Ramos (cell line): ENCODE measurements at regions not wholly inside any gene's neighbourhood (a gene's known extent, or its start where the extent isn't known, plus 50 kb on each side); places are given as distances from the start of the nearest gene placed in this dataset.

ENCODE experiments used
- in situ Hi-C: fragments of 300-500 bp; cut with MboI; formaldehyde crosslinking; loops from one replicate; pipeline ENCODE4 v1.14.3; 2022; ENCODE audit warnings: low sequenced_read_pairs; ENCODE audit not compliant: unreplicated experiment

DNA sequence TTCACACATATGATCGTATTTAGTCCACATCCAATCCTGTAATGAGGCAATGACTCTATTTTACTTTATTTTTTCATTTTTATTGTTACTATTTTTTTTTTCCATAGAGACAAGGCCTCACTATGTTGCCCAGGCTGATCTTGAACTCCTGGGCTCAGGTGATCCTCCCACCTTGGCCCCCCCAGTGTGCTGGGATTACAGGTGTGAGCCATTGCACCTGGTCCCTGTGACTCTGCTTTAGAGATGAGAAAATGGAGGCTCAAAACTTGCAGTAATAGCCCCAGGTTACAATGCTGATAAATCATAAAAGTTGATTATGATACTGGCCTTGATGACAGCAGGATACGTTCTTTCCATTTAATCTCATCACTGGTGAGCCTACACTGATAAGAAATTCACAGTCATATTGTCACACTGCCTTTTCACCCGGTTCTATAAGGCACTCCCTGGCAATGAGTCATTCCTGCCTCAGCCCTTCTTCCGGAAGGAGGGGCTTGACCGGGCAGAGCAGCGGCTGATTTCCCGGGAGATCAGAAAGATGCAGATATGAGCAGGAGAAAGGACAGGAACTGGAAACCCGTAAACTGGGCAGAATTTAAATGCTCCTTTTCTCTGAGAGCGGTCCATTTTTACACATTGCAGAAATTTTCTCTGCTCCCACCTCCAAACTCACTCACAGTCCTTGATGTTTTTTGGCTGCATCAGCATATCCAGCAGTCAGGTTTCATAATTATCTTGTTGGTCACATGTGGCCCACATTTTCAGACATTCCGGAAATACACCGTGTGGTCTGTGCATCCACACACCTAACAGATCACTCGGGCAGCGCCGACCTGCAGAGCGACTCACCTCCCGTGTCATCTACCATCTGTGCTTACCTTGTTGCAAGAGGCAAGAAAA, 616.4 kb downstream of the EFNB2 start:
- in situ Hi-C loops: no loop called here

DNA sequence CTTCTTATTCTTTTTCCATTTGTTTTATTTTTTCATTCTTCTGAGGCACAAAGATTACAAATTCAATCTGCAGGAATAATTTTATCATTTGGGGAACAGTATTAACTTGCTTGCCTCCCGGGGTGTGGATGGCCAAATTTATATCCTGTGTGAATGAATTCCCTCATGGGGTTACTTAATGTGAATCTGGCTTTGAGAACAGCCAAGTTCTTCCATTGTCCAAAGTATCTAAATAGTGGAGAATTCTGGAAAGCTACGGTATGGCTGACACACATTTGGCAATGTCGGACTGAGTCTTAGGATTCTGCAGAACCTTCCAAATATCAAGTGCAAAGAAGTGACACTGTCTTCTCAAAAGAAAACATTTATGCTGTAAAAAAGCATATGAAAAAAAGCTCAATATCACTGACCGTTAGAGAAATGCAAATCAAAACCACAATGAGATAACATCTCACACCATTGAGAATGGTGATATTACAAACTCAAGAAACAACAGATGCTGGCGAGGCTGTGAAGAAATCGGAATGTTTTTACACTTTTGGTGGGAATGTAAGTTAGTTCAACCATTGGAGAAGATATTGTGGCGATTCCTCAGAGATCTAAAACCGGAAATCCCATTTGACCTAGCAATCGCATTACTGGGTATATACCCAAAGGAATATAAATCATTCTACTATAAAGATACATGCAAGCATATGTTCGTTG, 620.2 kb downstream of the EFNB2 start:
- in situ Hi-C loops: no loop called here

DNA sequence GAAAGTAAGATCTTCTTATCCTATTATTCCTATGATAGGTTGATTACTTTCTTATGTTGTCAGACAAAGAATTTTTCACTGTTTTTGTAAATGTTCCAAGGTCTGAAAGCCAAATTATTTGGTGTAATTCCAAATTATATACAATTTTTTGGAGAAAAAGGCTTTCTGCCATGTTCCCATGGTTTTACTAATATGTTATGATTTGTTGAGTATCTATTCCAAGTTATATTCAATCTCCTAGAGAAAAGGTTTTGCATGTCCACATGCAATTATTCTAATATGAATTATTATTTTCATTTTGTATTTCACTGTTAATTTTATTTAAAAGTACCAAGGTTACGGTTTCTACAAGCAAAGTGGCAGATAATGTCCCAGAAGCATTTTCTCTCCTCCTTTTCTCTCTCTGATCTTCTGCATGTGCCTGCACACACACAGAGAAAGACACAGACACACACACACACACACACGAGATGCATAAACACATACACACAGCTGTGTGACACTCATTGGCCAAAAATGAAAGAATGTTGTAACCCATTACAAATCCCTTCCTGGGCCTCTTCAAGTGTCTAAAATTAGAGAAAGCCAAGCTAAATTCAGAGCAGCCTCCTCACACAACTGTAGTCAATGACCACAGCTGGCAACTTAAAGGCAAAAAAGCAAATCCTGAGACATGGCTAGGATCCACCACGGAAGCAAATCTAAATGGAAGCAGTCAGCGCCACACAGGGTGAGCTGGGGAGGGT, 621.0 kb downstream of the EFNB2 start:
- in situ Hi-C loops: no loop called here

DNA sequence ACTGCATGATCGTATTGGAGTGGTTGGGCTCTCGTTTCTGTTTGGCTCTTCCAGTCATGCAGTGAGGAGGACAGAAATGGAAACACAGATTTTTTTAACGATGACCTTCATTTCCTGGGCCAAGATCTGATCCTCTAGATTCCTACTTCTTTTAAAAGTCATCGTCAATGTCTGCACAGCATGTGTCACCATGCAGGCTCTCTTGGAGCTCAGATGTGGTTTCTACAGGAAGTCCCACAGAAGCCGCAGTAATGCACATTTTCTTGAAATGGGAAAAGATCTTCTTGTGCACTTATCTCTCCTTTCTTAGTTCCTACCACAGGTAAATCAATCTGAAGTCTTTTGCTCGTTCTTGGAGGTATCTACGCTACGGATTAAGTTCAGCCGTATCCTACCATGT, 626.9 kb downstream of the EFNB2 start:
- in situ Hi-C loops: no loop called here

DNA sequence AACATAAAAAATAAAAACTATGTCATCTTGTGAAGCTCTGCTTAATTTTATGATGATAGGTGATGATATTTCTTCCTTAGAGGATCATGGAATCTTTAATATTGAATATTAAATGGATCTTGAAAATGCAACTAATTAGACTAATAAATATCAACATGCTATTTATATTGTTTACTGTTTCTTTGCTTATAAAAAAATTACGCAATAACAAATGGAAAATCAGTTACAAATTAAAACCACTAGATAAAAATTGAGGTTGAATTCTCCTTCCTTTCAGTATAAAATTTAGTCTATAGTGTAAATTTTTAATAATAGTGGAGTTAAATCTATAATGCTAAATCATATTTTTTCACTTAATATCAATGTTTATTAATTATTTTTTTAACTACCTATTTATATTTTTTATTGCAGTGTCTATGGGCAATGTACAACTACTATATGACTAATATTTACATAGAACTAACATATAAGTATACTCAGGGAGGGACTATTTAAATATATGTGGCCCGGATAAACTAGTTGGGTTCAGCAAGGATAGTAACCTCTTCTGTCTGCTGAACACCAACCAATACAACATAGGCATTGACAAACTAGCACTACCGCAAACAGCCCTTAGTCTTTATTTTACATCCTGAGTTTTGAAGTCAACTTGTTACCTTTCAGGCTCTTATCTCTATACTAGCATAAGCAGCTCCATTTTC, 628.0 kb downstream of the EFNB2 start:
- in situ Hi-C loops: no loop called here

DNA sequence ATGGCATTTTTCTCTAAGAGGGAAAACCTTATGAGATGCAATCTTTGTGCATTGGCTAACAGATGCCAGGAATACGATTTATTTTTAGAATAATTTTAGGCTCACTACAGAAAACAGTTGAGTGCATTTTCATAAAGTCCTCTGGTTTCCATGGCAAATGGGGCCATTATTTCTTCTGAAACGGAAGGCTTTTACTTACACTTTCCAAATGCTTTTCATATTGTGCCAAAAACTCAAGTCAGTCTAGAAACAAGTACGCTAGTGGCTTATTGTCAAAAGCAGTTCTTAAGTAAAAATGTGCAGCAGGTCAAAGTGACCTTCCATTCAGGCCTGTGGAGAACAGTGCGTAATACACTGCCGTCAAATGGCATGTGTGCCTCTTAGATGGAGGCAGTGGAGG, 628.7 kb downstream of the EFNB2 start:
- in situ Hi-C loops: no loop called here

- in situ Hi-C loops: no loop called here
Measured at GRCh38 chr13:105904034-105904742, 631.3 kb downstream of the EFNB2 start.

DNA sequence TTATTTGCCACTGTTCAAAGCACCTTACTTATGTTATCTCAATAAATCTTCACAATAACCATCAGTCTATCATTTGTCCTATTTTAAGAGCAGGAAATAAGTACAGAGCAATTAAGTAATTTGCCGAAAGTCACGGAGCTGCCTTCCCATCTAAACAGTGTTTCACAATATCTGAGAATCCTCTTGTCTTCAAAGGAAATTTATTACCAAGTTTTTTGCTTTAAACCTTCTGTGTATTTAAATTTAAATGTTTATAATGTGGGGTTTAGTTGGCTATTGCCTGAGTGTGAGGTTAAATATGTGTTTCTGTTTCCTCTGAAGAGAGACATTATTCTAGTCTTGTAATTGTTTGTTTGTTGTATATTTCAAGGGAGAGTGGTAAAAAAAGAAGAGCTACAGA, 633.1 kb downstream of the EFNB2 start:
- in situ Hi-C loops: no loop called here

DNA sequence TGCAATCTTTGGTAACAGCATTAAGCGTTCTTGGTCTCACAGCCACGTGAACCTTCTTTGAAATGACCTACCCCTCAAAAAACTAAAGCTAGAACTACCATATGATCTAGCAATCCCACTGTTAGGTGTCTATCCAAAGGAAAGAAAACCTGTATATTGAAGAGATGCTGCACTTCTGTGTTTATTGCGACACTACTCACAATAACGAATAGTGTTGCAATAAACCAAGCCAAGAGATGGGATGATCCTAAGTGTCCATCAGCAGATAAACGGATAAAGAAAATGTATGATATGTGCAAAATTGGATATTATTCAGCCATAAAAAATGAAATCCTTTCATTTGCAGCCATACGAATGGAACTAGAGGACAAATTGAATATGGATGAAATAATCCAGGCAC, 637.9 kb downstream of the EFNB2 start:
- in situ Hi-C loops: no loop called here

DNA sequence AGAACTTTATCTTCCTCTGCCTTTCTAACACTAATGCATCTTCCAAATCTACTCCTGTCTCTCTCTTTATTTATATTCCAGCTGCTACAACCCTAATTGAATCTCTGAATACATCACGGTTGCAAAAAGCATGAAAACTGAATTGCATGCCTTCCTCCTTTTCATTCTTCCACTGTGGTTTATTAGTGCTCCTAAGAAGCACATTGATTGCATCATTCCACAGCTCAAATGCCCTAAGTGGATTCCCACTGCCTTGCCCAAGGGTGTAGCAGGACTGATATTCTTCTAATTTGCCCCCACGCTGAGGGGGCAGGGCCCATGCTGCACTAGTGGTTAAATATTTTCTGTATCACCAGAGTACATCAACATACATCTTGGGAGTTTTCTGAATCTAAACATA, 640.8 kb downstream of the EFNB2 start:
- in situ Hi-C loops: no loop called here

- in situ Hi-C loops: no loop called here
Measured at GRCh38 chr13:105890509-105890908, 645.0 kb downstream of the EFNB2 start.

- in situ Hi-C loops: no loop called here
Measured at GRCh38 chr13:105878119-105878700, 657.3 kb downstream of the EFNB2 start.

DNA sequence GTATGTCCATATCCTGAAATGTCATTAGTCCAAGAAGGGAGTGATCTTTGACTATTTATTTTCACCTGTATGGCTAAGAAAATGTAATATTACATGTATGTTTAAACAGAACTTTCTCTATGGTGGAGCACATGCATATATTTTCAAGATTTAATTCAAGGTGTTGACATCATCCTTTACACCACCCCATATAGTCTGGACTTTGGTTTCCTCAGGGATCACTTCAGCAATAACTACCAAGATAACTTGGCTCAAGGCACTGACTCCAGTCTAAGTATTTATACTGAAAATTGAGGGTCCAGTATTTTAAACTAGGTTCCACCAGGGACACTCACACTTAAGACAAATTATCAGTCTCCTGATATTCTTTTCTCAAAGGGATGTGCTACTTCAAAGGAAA, 660.6 kb downstream of the EFNB2 start:
- in situ Hi-C loops: no loop called here

GRCh38 chr13:105871768-105872167, 663.7 kb downstream of the EFNB2 start:
- in situ Hi-C loops: no loop called here

DNA sequence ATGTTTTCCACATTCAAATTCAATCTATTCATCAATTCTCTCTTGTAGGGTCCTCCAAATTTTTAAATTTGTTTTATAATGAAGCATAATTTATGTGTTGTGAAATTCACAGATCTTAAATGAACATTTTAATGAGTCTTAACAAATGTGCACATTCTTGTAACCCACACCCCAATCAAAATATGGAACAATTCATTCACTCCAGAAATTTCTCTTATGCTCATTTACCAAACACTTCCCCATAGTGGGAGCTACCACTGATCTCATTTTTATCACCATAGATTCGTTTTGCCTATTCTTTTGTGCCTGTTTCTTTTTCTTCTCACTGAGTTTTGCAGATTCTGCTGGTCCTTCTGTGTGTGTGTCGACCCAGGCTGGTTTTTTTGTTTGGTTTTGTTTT, 664.1 kb downstream of the EFNB2 start:
- in situ Hi-C loops: no loop called here

GRCh38 chr13:105863300-105863920, 672.1 kb downstream of the EFNB2 start:
- in situ Hi-C loops: no loop called here

GRCh38 chr13:105848494-105848893, 687.0 kb downstream of the EFNB2 start:
- in situ Hi-C loops: no loop called here

GRCh38 chr13:105847527-105848291, 687.8 kb downstream of the EFNB2 start:
- in situ Hi-C loops: no loop called here
